ENCODE measurements at regions not wholly inside any gene's neighbourhood (a gene's known extent, or its start where the extent isn't known, plus 50 kb on each side); places are given as distances from the start of the nearest gene placed in this dataset.

- no peak for DNase-seq
- Histone ChIP-seq H3K27ac (no peak overlapping the region), H3K4me3 (no peak overlapping the region), H3K36me3 (no peaks in the 10 kb centered on the region), H3K27me3 (no peaks in the 10 kb centered on the region), H3K4me1 (no peaks in the 10 kb centered on the region), H3K9me3 (no peaks in the 10 kb centered on the region)
- TF ChIP-seq CTCF (IDR thresholded peaks at IDR 0.05) (no peak), POLR2A (IDR thresholded peaks at IDR 0.05) (no peak)
Measured at GRCh38 chr7:117929237-117929636, 56.0 kb upstream of the CTTNBP2 start.

- DNase-seq = no peak
- Histone ChIP-seq H3K4me1 (no peaks in the 10 kb centered on the region), H3K27me3 (no peaks in the 10 kb centered on the region), H3K9me3 (no peaks in the 10 kb centered on the region), H3K4me3 (no peak overlapping the region), H3K27ac (no peak overlapping the region), H3K36me3 (no peaks in the 10 kb centered on the region)
- TF ChIP-seq CTCF (IDR thresholded peaks at IDR 0.05) (no peak), POLR2A (IDR thresholded peaks at IDR 0.05) (no peak)
Measured at GRCh38 chr7:117931314-117931713, 58.1 kb upstream of the CTTNBP2 start.

DNA sequence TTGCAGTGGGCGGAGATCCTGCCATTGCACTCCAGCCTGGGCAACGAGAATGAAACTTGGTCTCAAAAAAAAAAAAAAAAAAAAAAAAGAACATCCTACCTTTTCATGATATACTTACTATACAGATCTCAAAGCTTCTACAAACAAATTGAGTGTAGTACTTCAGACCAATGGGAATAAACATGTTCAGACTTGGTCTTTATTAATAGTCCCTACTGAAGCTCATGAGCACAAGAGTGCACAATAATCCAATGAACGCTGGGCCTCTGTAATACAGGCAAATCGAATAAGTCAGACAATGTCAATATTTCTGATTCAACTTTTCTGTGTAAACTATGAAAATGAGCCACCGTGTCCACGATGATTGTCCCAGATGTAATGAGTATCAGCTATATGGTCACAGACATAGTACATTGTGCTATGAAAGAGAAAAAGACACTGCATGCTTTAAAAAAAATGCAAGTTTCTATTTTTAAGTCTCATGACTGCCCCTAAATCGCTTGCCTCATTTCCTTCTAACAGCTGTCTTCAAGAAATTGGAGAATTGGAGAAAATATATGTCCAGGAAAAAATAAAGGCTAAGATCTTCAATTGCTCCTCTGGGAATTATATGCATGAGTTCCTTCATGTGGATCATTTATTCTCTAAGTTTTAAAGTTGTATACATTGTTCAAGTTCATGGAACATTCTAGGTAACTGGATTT lies 64.0 kb upstream of the CTTNBP2 start:
- Histone ChIP-seq H3K9me3 (no peaks in the 10 kb centered on the region), H3K27ac (no peak overlapping the region), H3K27me3 (no peaks in the 10 kb centered on the region), H3K4me3 (no peak overlapping the region), H3K36me3 (no peaks in the 10 kb centered on the region), H3K4me1 (no peaks in the 10 kb centered on the region)
- no peak for TF ChIP-seq CTCF (IDR thresholded peaks at IDR 0.05)
- no peak for TF ChIP-seq POLR2A (IDR thresholded peaks at IDR 0.05)
- no peak for DNase-seq

GRCh38 chr7:117937753-117938483 lies 64.7 kb upstream of the CTTNBP2 start:
- Histone ChIP-seq H3K27ac (no peak overlapping the region), H3K4me3 (no peak overlapping the region), H3K27me3 (no peaks in the 10 kb centered on the region), H3K4me1 (no peaks in the 10 kb centered on the region), H3K9me3 (no peaks in the 10 kb centered on the region), H3K36me3 (no peaks in the 10 kb centered on the region)
- no peak for DNase-seq
- no peak for TF ChIP-seq POLR2A (IDR thresholded peaks at IDR 0.05)
- TF ChIP-seq CTCF (IDR thresholded peaks at IDR 0.05) = no peak

GRCh38 chr7:117941138-117941810 lies 68.0 kb upstream of the CTTNBP2 start:
- H3K27ac ChIP-seq = no peak overlapping the region
- no peaks in the 10 kb centered on the region for H3K36me3 ChIP-seq
- no peak overlapping the region for H3K4me3 ChIP-seq
- DNase-seq = no peak
- no peaks in the 10 kb centered on the region for H3K27me3 ChIP-seq
- H3K4me1 ChIP-seq = no peaks in the 10 kb centered on the region
- TF ChIP-seq POLR2A (IDR thresholded peaks at IDR 0.05) (no peak), CTCF (IDR thresholded peaks at IDR 0.05) (no peak)
- H3K9me3 ChIP-seq = no peaks in the 10 kb centered on the region
